ENCODE measurements at regions not wholly inside any gene's neighbourhood (a gene's known extent, or its start where the extent isn't known, plus 50 kb on each side); places are given as distances from the start of the nearest gene placed in this dataset.
"Not testable (repeated sequence)": the region's sequence is repeated elsewhere in the genome, so short reads cannot be mapped to it uniquely, and the experiment has no call there.

- DNase-seq (ENCODE audit: low spot score): no peak
Measured at GRCh38 chr5:131107128-131107527, 57.9 kb downstream of the HINT1 start.

DNA sequence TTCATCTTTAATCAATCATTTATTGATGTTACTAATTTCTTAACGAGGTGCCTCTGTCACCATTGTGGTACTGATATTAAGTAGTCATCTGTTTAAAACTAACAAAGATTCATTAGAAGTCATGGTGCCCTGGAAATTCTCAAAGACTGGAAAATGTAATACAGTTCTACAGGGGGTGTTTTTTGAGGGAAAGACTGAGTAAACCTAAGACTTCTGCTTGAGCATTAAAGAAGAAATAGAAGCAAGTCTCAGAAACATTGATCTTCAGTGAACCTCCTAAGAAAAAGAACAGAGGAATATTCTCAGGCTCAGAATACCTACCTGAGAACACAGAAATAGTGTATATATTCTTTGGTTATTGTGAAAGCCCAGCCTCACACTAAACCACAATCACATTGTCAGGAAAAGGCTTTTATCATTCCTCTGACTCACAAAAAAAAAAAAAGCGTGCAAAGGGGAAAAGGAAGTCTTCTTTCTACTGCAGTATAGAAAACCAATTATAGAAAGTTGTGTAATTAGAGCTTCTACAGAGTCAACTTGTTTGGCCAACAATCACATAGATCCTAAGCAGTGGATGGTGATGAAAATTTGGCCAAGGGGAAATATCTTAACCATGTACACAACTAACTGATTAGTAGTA, 60.8 kb downstream of the HINT1 start:
- no peak for DNase-seq (ENCODE audit: low spot score)

DNA sequence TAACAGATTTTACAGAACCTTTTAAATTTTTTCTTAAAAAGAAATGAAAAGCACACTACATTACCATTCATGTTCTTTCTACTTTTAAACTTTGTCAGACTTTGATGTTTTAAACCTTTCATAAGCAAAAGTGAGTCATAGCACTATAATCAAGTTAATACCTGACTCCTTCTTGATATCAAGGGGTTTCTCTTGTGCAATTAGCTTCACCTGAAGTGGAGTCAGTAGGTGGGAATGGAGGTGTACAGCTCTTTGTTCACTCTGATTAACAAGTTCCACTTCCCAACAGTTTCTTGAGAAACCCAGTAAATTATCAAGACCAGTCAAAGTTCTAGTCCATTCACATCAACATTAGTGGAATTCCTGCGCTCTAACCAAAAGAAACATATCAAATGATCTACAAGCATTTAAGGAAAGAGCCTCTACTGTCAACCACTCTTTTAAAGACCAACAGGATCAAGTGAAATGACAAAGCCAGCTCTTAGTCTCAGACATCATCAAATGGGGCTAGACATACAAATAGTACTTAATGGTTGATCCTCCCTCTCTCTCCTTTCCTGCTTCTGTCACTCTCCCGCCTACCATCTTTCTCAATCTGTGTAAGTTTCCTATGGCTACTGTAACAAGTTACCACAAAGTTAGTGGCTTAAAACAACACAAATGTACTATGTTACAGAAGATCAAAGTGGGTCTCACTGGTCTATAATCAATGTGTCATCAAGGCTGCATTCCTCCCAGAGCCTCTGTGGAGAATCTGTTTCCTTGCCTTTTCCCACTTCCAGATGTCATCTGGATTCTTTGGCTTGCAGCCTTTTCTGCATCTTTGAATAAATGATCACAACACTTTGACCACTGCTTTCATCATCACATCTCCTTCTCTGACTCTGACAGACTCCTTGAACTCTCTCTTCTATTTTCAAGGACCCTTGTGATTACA, 68.0 kb downstream of the HINT1 start:
- no peak for DNase-seq (ENCODE audit: low spot score)

GRCh38 chr5:131095561-131095960, 69.5 kb downstream of the HINT1 start:
- DNase-seq (ENCODE audit: low spot score): not testable (repeated sequence)

GRCh38 chr5:131084436-131084835, 80.6 kb downstream of the HINT1 start:
- no peak for DNase-seq (ENCODE audit: low spot score)

GRCh38 chr5:131081913-131082488, 83.1 kb downstream of the HINT1 start:
- DNase-seq (ENCODE audit: low spot score): no peak

GRCh38 chr5:131081374-131081773, 83.7 kb downstream of the HINT1 start:
- DNase-seq (ENCODE audit: low spot score): no peak

GRCh38 chr5:131079232-131079631, 85.8 kb downstream of the HINT1 start:
- DNase-seq (ENCODE audit: low spot score): no peak

DNA sequence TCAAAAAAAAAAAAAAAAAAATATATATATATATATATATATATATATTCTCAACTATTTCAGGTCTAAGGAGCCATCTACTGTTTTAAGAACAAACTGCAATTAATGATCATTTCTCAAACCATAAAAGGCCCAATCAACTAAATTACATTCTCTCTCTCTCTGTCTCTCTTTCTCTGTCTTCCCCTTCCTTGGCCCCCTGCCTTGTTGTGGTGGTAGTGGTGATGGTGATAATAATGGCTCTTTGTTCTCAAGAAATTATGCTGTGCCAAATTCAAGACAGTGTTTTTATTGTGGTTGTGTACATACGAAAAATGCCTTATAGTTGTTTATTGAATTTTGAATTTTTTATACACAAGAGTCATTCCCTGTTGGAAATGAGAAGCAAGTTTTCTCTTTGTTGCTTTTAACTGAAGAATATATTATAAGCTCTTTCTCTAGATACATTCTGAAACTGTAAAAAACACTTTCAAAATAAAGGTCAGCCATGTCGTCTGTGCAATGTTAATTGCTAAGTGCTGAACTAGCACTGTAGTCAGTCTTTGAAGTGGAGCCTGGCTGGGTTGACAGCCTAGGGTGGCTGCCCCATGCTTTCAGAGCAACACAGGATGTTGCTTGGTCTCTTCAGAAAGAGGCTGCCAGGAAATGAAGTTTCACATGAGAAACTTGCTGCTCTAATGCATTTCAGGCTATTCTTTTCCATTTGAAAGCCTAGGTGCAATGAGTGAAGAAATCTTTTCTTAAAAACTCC, 96.0 kb downstream of the HINT1 start:
- no peak for DNase-seq (ENCODE audit: low spot score)

GRCh38 chr5:131068076-131068475, 97.0 kb downstream of the HINT1 start:
- no peak for DNase-seq (ENCODE audit: low spot score)

- no peak for DNase-seq (ENCODE audit: low spot score)
Measured at GRCh38 chr5:131067636-131068035, 97.4 kb downstream of the HINT1 start.

DNA sequence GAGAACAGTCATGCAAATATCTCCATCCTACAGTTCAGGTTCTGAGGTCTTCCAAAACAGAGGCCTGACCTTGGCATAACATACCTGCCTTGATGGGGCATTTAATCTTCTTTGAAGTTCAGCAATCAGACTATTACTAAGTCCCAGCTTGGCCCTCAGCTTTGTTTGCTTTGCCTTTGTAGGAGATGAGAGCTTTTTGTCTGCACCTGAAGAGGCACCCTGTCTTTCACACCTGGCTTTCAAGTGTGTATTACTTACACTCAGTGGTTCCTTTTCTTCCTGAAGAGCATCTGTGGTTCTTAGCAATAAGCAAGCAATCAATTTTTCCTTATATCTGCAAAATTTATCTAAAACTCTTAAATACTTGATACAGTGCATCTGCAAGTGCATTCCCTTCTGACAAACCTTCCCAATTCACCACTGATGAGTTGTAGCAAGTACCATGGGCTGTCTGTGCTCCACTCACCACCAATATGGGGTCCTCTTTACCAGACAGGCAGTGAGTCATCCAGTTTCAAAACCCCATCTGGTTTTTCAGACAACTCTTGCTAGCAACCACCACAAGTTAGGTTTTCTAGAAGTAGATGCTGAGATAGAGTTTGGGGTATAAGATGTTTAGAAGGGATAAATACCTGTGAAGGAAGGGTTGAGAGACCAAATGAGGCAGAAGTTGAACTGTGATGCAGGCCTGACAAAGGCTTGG, 100.2 kb downstream of the HINT1 start:
- DNase-seq (ENCODE audit: low spot score): no peak

DNA sequence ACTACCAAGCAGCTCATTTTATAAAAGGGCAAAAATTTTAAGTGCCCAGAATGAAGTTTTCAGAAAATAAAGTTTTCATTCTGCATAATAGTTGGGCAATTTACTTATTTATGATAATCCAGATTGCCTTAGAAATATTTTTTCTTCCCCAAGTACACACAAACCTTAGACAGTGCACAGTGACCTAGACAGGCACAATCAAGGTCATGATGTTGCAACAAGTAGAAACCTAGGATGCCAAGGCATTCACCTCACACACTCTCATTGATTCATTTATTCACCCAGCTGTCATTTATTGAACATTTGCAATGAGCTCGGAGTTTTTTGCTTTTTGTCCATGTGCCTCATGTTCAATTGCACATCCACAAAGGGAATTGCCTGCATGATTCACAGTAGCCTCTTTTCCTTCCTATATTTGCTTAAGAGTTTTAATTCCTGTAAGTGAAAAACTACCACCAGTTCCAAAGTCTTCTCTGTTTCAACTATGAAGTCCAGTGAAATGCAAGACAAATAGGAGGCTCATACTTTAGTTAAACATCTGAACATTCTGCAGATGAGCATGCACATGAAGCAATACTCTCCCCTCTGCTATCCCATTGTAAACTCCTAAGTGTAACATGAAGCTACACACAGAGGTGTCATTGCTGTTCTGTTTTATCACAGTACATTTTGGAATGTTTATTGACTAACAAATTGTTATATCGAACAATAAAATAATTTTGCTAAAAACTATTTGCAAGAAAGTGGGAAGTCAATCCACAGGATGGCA, 122.9 kb downstream of the HINT1 start:
- DNase-seq (ENCODE audit: low spot score): no peak

GRCh38 chr5:131023498-131023865, 141.6 kb downstream of the HINT1 start:
- DNase-seq (ENCODE audit: low spot score): no peak

GRCh38 chr5:131022811-131023497, 142.1 kb downstream of the HINT1 start:
- DNase-seq (ENCODE audit: low spot score): no peak

GRCh38 chr5:131021646-131022045, 143.4 kb downstream of the HINT1 start:
- no peak for DNase-seq (ENCODE audit: low spot score)

GRCh38 chr5:131019601-131020315, 145.3 kb downstream of the HINT1 start:
- no peak for DNase-seq (ENCODE audit: low spot score)

DNA sequence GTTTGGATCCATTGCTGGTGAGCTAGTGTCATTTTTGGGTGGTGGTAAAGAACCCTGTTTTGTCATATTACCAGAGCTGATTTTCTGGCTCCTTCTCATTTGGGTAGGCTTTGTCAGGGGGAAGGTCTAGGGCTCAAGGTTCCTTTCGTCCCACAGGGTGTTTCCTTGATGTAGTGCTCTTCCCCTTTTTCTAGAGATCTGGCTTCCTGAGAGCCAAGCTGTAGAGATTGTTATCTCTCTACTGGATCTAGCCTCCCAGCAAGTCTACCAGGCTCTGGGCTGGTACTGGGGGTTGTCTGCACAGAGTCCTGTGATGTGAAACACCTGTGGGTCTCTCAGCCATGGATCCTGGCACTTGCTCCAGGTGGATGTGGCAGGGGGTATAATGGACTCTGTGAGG, 145.9 kb downstream of the HINT1 start:
- DNase-seq (ENCODE audit: low spot score): no peak

GRCh38 chr5:131008329-131008728, 156.7 kb downstream of the HINT1 start:
- no peak for DNase-seq (ENCODE audit: low spot score)
